HepG2 (cell line): ENCODE measurements at regions not wholly inside any gene's neighbourhood (a gene's known extent, or its start where the extent isn't known, plus 50 kb on each side); places are given as distances from the start of the nearest gene placed in this dataset.

Source experiments
- ATF7 ChIP-seq, 2 experiments: fragments of 450-650 bp in 1 of 2; sonication (generic) in 1 of 2; formaldehyde crosslinking in 1 of 2; IDR thresholded peaks; 2 replicates each; pipeline versions ENCODE4 v1.4.0 to v1.6.1; 2016 to 2020; ENCODE audit warnings: antibody characterized with exemption in 1 of 2, mild to moderate bottlenecking in 1 of 2, missing genetic modification reagents in 1 of 2
- CTCF ChIP-seq: sonication (generic); formaldehyde crosslinking; IDR thresholded peaks from 2 replicates; pipeline ENCODE4 v1.5.0; 2020; ENCODE audit warnings: mild to moderate bottlenecking, missing genetic modification reagents, moderate library complexity
- HDAC6 ChIP-seq: fragments of 200-600 bp; sonication (generic); IDR thresholded peaks from 2 replicates; pipeline ENCODE4 v1.7.0; 2017; ENCODE audit warnings: mild to moderate bottlenecking, antibody characterized with exemption, low read length, low read depth
- JUNB ChIP-seq: sonication (generic); formaldehyde crosslinking; IDR thresholded peaks from 2 replicates; pipeline ENCODE4 v1.8.0; 2022; ENCODE audit warnings: missing genetic modification reagents, mild to moderate bottlenecking, borderline replicate concordance
- KLF11 ChIP-seq: IDR thresholded peaks from 2 replicates; pipeline ENCODE4 v1.6.1; 2016; ENCODE audit warnings: missing compliant biosample characterization
- MAX ChIP-seq: IDR thresholded peaks from 2 replicates; pipeline ENCODE4 v1.6.1; 2012; ENCODE audit warnings: inconsistent platforms
- POLR2A ChIP-seq, 2 experiments: IDR thresholded peaks; 2 replicates each; pipeline ENCODE4 v1.6.1; 2011; ENCODE audit warnings: low read depth in 2 of 2, low read length in 2 of 2, mild to moderate bottlenecking in 1 of 2, moderate library complexity in 1 of 2; ENCODE audit not compliant: insufficient read depth in 1 of 2
- ZBTB7A ChIP-seq: sonication (generic); formaldehyde crosslinking; IDR thresholded peaks from 2 replicates; pipeline ENCODE4 v1.8.0; 2022; ENCODE audit warnings: mild to moderate bottlenecking, missing genetic modification reagents

- TF ChIP-seq ATF7 (IDR thresholded peaks at IDR 0.05) (no peak), ATF7 (CRISPR knock-in tag; IDR thresholded peaks at IDR 0.05) (no peak), POLR2A (IDR thresholded peaks at IDR 0.05; ENCODE audit: insufficient read depth in 1 of 2, low read depth in 2 of 2, low read length in 2 of 2) (no peak), MAX (no peak), ZBTB7A (CRISPR knock-in tag) (no peak), CTCF (CRISPR knock-in tag) (no peak), KLF11 (CRISPR knock-in tag) (no peak), JUNB (CRISPR knock-in tag) (no peak), HDAC6 (no peak)
Observed at GRCh38 chr11:27213232-27213660, 149.8 kb downstream of the CCDC34 start.
